GM18511 (cell line): ENCODE measurements at regions not wholly inside any gene's neighbourhood (a gene's known extent, or its start where the extent isn't known, plus 50 kb on each side); places are given as distances from the start of the nearest gene placed in this dataset.

Experiments
- ATAC-seq: cut with Tn5 transposase; IDR thresholded peaks from one replicate; pipeline ENCODE4 v1.9.1; 2021; ENCODE audit warnings: mild to moderate bottlenecking, moderate library complexity; ENCODE audit not compliant: unreplicated experiment

- no peak for ATAC-seq
These were observed 821.3 kb upstream of the TYRP1 start for GRCh38 chr9:11871852-11872251.

GRCh38 chr9:11872471-11872870 lies 820.7 kb upstream of the TYRP1 start:
- no peak for ATAC-seq

- ATAC-seq = no peak
These were observed 818.8 kb upstream of the TYRP1 start for GRCh38 chr9:11874414-11874813.

GRCh38 chr9:11892401-11892800 lies 800.8 kb upstream of the TYRP1 start:
- ATAC-seq = no peak

- no peak for ATAC-seq
These were observed 799.9 kb upstream of the TYRP1 start for GRCh38 chr9:11893331-11893730.

- no peak for ATAC-seq
These were observed 799.0 kb upstream of the TYRP1 start for GRCh38 chr9:11894136-11894535.

GRCh38 chr9:11902610-11903009 lies 790.6 kb upstream of the TYRP1 start:
- no peak for ATAC-seq

- ATAC-seq = no peak
These were observed 777.5 kb upstream of the TYRP1 start for GRCh38 chr9:11915699-11916098.

- no peak for ATAC-seq
These were observed 764.3 kb upstream of the TYRP1 start for GRCh38 chr9:11928871-11929321.

GRCh38 chr9:11931109-11931508 lies 762.1 kb upstream of the TYRP1 start:
- no peak for ATAC-seq

- no peak for ATAC-seq
These were observed 761.4 kb upstream of the TYRP1 start for GRCh38 chr9:11931751-11932150.

- no peak for ATAC-seq
These were observed 759.3 kb upstream of the TYRP1 start for GRCh38 chr9:11933926-11934325.

- ATAC-seq = no peak
These were observed 746.7 kb upstream of the TYRP1 start for GRCh38 chr9:11946531-11946930.

- no peak for ATAC-seq
These were observed 730.9 kb upstream of the TYRP1 start for GRCh38 chr9:11962327-11962726.

- no peak for ATAC-seq
These were observed 726.4 kb upstream of the TYRP1 start for GRCh38 chr9:11966786-11967185.

- ATAC-seq = no peak
These were observed 724.6 kb upstream of the TYRP1 start for GRCh38 chr9:11968631-11969030.

GRCh38 chr9:11973011-11973410 lies 720.2 kb upstream of the TYRP1 start:
- ATAC-seq = no peak

GRCh38 chr9:11973511-11973910 lies 719.7 kb upstream of the TYRP1 start:
- no peak for ATAC-seq

GRCh38 chr9:11992866-11993265 lies 700.3 kb upstream of the TYRP1 start:
- no peak for ATAC-seq

- no peak for ATAC-seq
These were observed 678.7 kb upstream of the TYRP1 start for GRCh38 chr9:12014488-12014887.

- ATAC-seq = no peak
These were observed 639.0 kb upstream of the TYRP1 start for GRCh38 chr9:12054235-12054634.

GRCh38 chr9:12056874-12057273 lies 636.3 kb upstream of the TYRP1 start:
- ATAC-seq = no peak

- ATAC-seq = no peak
These were observed 633.1 kb upstream of the TYRP1 start for GRCh38 chr9:12060067-12060466.

- ATAC-seq = no peak
These were observed 632.4 kb upstream of the TYRP1 start for GRCh38 chr9:12060811-12061210.
